SHP77 (cell line): ENCODE measurements at regions not wholly inside any gene's neighbourhood (a gene's known extent, or its start where the extent isn't known, plus 50 kb on each side); places are given as distances from the start of the nearest gene placed in this dataset.

Source experiments
- DNase-seq, 2 experiments: peaks; one replicate each; lab custom pipeline; 2025; lab: John Stamatoyannopoulos, UW

GRCh38 chr3:78143000-78143399 is 1103.1 kb downstream of the ROBO2 start:
- no peak for DNase-seq

- no peak for DNase-seq
Measured at GRCh38 chr3:78148986-78149717, 1109.3 kb downstream of the ROBO2 start.

GRCh38 chr3:78153973-78154372 is 1114.1 kb downstream of the ROBO2 start:
- no peak for DNase-seq

GRCh38 chr3:78154521-78155186 is 1114.8 kb downstream of the ROBO2 start:
- no peak for DNase-seq

GRCh38 chr3:78161736-78162135 is 1121.8 kb downstream of the ROBO2 start:
- no peak for DNase-seq

- no peak for DNase-seq
Measured at GRCh38 chr3:78163379-78163778, 1123.5 kb downstream of the ROBO2 start.

- DNase-seq = no peak
Measured at GRCh38 chr3:78165876-78166275, 1126.0 kb downstream of the ROBO2 start.

- DNase-seq = no peak
Measured at GRCh38 chr3:78174821-78175220, 1134.9 kb downstream of the ROBO2 start.

- DNase-seq = peak in 1 of 2 experiments; percentile 9
Measured at GRCh38 chr3:78176869-78177268, 1137.0 kb downstream of the ROBO2 start.

GRCh38 chr3:78177780-78178179 is 1137.9 kb downstream of the ROBO2 start:
- no peak for DNase-seq

- DNase-seq = no peak
Measured at GRCh38 chr3:78178209-78178608, 1138.3 kb downstream of the ROBO2 start.

GRCh38 chr3:78178740-78179363 is 1139.0 kb downstream of the ROBO2 start:
- no peak for DNase-seq

- no peak for DNase-seq
Measured at GRCh38 chr3:78183906-78184599, 1144.2 kb downstream of the ROBO2 start.

GRCh38 chr3:78186404-78186803 is 1146.5 kb downstream of the ROBO2 start:
- no peak for DNase-seq

- DNase-seq = no peak
Measured at GRCh38 chr3:78201091-78201490, 1161.2 kb downstream of the ROBO2 start.

- peak; percentile 42 to 44 for DNase-seq
Measured at GRCh38 chr3:78204977-78205376, 1165.1 kb downstream of the ROBO2 start.

GRCh38 chr3:78221300-78221699 is 1181.4 kb downstream of the ROBO2 start:
- DNase-seq = no peak

GRCh38 chr3:78221796-78222195 is 1181.9 kb downstream of the ROBO2 start:
- no peak for DNase-seq

- no peak for DNase-seq
Measured at GRCh38 chr3:78235841-78236240, 1195.9 kb downstream of the ROBO2 start.

GRCh38 chr3:78238811-78239210 is 1198.9 kb downstream of the ROBO2 start:
- no peak for DNase-seq

GRCh38 chr3:78242724-78243123 is 1202.8 kb downstream of the ROBO2 start:
- no peak for DNase-seq

- DNase-seq = no peak
Measured at GRCh38 chr3:78244136-78244535, 1204.2 kb downstream of the ROBO2 start.

GRCh38 chr3:78249294-78249693 is 1209.4 kb downstream of the ROBO2 start:
- DNase-seq = no peak
